Panc1 (cell line): ENCODE measurements at regions not wholly inside any gene's neighbourhood (a gene's known extent, or its start where the extent isn't known, plus 50 kb on each side); places are given as distances from the start of the nearest gene placed in this dataset.

Experiments used
- ATAC-seq: fragments of 200-7000 bp; cut with Tn5 transposase; 2 replicates; pipeline ENCODE4 v1.9.1; 2020; ENCODE audit warnings: mild to moderate bottlenecking, moderate library complexity
- BruUV-seq: library from RNA; stranded (reverse); fragments of 400-500 nt; replicated peaks from 2 replicates; lab custom pipeline; 2021; lab: Mats Ljungman, UMichigan
- CTCF ChIA-PET: fragments of 300-600 bp; sonication (Branson Sonifier 250); formaldehyde crosslinking; loops from one replicate; lab custom pipeline; 2022; ENCODE audit warnings: antibody characterized with exemption; lab: Charles Lee
- POLR2A ChIA-PET: fragments of 300-600 bp; sonication (Branson Sonifier 250); formaldehyde crosslinking; loops from one replicate; lab custom pipeline; 2022; ENCODE audit warnings: antibody characterized with exemption; lab: Charles Lee
- DNase-seq: peaks from one replicate; pipeline ENCODE4 v3.0.0-alpha.2; 2010; ENCODE audit warnings: low read depth, low spot score
- H3K27ac ChIP-seq: 2 replicates; pipeline ENCODE4 v1.5.1; 2011; ENCODE audit warnings: mild to moderate bottlenecking, low read length, inconsistent platforms
- H3K27me3 ChIP-seq: fragments of 200-500 bp; sonication (Bioruptor generic); 2 replicates; pipeline ENCODE4 v1.6.0; 2014; ENCODE audit warnings: low read length, inconsistent platforms; ENCODE audit not compliant: control insufficient read depth, insufficient read depth
- H3K36me3 ChIP-seq: fragments of 200-500 bp; sonication (Bioruptor generic); 2 replicates; pipeline ENCODE4 v1.5.1; 2014; ENCODE audit warnings: inconsistent platforms, mild to moderate bottlenecking, low read length, moderate library complexity; ENCODE audit not compliant: control insufficient read depth, insufficient read depth
- H3K4me1 ChIP-seq: 2 replicates; pipeline ENCODE4 v1.5.1; 2011; ENCODE audit warnings: inconsistent platforms, mild to moderate bottlenecking, low read length, moderate library complexity; ENCODE audit not compliant: control insufficient read depth, insufficient read depth
- H3K4me3 ChIP-seq, 2 experiments: 2 replicates each; pipeline ENCODE4 v1.5.1; 2011 to 2012; ENCODE audit warnings: low read depth in 2 of 2, low read length in 2 of 2, mild to moderate bottlenecking in 2 of 2, inconsistent platforms in 1 of 2, moderate library complexity in 1 of 2
- H3K9me3 ChIP-seq: fragments of 200-500 bp; sonication (Bioruptor generic); 2 replicates; pipeline ENCODE4 v1.5.1; 2014; ENCODE audit warnings: low read depth, mild to moderate bottlenecking, inconsistent platforms, low read length, moderate library complexity; ENCODE audit not compliant: control insufficient read depth, insufficient read depth
- POLR2AphosphoS5 ChIP-seq: IDR thresholded peaks from 2 replicates; pipeline ENCODE4 v1.6.1; 2012; ENCODE audit warnings: mild to moderate bottlenecking, low read depth, low read length, moderate library complexity
- REST ChIP-seq, 2 experiments: IDR thresholded peaks; 2 replicates each; pipeline ENCODE4 v1.6.1; 2011 to 2012; ENCODE audit warnings: low read depth in 2 of 2, control low read depth in 1 of 2, low read length in 1 of 2, mild to moderate bottlenecking in 1 of 2, moderate library complexity in 1 of 2; ENCODE audit not compliant: insufficient read depth in 1 of 2
- SIN3A ChIP-seq: IDR thresholded peaks from 2 replicates; pipeline ENCODE4 v1.6.1; 2012; ENCODE audit warnings: low read depth, mild to moderate bottlenecking, low read length, moderate library complexity, borderline replicate concordance; ENCODE audit not compliant: insufficient read depth
- TCF7L2 ChIP-seq: IDR thresholded peaks from 2 replicates; pipeline ENCODE4 v1.6.1; 2011; ENCODE audit warnings: mild to moderate bottlenecking, low read depth, low read length, inconsistent platforms
- in situ Hi-C: cut with HindIII; loops from 2 replicates; pipeline ENCODE4 v1.10.0; 2016; ENCODE audit warnings: low sequenced_read_pairs, low pct_unique_long_range_greater_than_20kb
- intact Hi-C: fragments of 100-400 bp; cut with micrococcal nuclease; formaldehyde crosslinking; loops from one replicate; pipeline ENCODE4 v1.10.0; 2022; ENCODE audit not compliant: unreplicated experiment
- TF ChIP-seq, protein P1 (sequence below): fragments of 450-650 bp; IDR thresholded peaks from 2 replicates; pipeline ENCODE4 v1.5.1; 2017; ENCODE audit warnings: mild to moderate bottlenecking

- H3K27ac ChIP-seq = no peak overlapping the region
- ATAC-seq (no peak), DNase-seq (no peak)
- BruUV-seq = no TSS peak
- TF ChIP-seq POLR2AphosphoS5 = no peak
- no peak for TF ChIP-seq REST (IDR thresholded peaks at IDR 0.05; ENCODE audit: insufficient read depth in 1 of 2, low read depth in 2 of 2, low read length in 1 of 2)
- TF ChIP-seq, protein P1, sequence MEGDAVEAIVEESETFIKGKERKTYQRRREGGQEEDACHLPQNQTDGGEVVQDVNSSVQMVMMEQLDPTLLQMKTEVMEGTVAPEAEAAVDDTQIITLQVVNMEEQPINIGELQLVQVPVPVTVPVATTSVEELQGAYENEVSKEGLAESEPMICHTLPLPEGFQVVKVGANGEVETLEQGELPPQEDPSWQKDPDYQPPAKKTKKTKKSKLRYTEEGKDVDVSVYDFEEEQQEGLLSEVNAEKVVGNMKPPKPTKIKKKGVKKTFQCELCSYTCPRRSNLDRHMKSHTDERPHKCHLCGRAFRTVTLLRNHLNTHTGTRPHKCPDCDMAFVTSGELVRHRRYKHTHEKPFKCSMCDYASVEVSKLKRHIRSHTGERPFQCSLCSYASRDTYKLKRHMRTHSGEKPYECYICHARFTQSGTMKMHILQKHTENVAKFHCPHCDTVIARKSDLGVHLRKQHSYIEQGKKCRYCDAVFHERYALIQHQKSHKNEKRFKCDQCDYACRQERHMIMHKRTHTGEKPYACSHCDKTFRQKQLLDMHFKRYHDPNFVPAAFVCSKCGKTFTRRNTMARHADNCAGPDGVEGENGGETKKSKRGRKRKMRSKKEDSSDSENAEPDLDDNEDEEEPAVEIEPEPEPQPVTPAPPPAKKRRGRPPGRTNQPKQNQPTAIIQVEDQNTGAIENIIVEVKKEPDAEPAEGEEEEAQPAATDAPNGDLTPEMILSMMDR = no peak
- TF ChIP-seq TCF7L2 = no peak
- no peak for TF ChIP-seq SIN3A
- no peaks in the 10 kb centered on the region for H3K36me3 ChIP-seq
- intact Hi-C loops (no loop called here), in situ Hi-C loops (no loop called here)
- no peaks in the 10 kb centered on the region; the same call in 1 of the 2 replicates for H3K27me3 ChIP-seq
- POLR2A ChIA-PET = no interaction called here
- CTCF ChIA-PET = no interaction called here
- no peaks in the 10 kb centered on the region for H3K9me3 ChIP-seq
- no peak overlapping the region for H3K4me3 ChIP-seq
- H3K4me1 ChIP-seq = no peaks in the 10 kb centered on the region
Measured at GRCh38 chr13:59492030-59492636, 671.6 kb downstream of the DIAPH3 start.

DNA sequence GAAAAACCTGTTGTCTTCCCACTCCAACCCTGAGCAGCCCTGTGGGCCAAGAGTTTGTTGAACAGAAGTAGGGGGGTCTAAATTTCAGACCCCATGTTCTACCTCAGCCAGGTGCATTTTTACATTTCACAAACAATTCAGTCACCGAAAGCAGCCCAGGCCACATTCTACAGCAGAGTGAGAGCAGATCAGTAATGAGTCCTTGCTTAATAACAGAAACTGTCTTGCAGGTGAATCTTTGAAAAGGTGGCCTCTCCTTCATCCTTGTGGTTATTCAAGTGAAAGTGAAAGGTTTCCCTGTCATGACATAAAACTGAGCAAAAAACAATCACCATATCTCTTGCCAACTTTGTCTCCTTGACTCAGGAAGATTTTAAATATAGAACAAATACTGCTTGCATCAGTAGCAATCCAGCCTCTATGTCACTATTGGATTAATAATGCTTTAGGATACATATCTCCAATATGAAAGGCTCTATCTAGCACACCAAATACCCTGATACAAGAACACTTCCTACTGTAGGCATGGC lies 670.2 kb downstream of the DIAPH3 start:
- DNase-seq (no peak), ATAC-seq (no peak)
- H3K4me3 ChIP-seq = no peak overlapping the region
- ChIA-PET POLR2A (no interaction called here), CTCF (no interaction called here)
- in situ Hi-C loops (no loop called here), intact Hi-C loops (no loop called here)
- H3K4me1 ChIP-seq = no peaks in the 10 kb centered on the region
- no peaks in the 10 kb centered on the region; the same call in 1 of the 2 replicates for H3K27me3 ChIP-seq
- no TSS peak for BruUV-seq
- no peak overlapping the region for H3K27ac ChIP-seq
- H3K9me3 ChIP-seq = no peaks in the 10 kb centered on the region
- H3K36me3 ChIP-seq = no peaks in the 10 kb centered on the region
- TF ChIP-seq, protein P1 = no peak
- TF ChIP-seq TCF7L2 (no peak), SIN3A (no peak), POLR2AphosphoS5 (no peak), REST (IDR thresholded peaks at IDR 0.05; ENCODE audit: insufficient read depth in 1 of 2, low read depth in 2 of 2, low read length in 1 of 2) (no peak)
